HG03060 (cell line): ENCODE measurements at regions not wholly inside any gene's neighbourhood (a gene's known extent, or its start where the extent isn't known, plus 50 kb on each side); places are given as distances from the start of the nearest gene placed in this dataset.
"Not testable (repeated sequence)": the region's sequence is repeated elsewhere in the genome, so short reads cannot be mapped to it uniquely, and the experiment has no call there.

Source experiments
- ATAC-seq: cut with Tn5 transposase; IDR thresholded peaks from one replicate; pipeline ENCODE4 v1.9.1; 2021; ENCODE audit warnings: low read depth, moderate number of reproducible peaks; ENCODE audit not compliant: unreplicated experiment

- no peak for ATAC-seq
Observed at GRCh38 chr16:72658888-72659717, 388.8 kb downstream of the ZFHX3 start.

- peak; percentile 83 for ATAC-seq
Observed at GRCh38 chr16:72657791-72658190, 390.1 kb downstream of the ZFHX3 start.

GRCh38 chr16:72657164-72657563 lies 390.8 kb downstream of the ZFHX3 start:
- ATAC-seq, result no peak

- no peak for ATAC-seq
Observed at GRCh38 chr16:72654535-72654934, 393.4 kb downstream of the ZFHX3 start.

DNA sequence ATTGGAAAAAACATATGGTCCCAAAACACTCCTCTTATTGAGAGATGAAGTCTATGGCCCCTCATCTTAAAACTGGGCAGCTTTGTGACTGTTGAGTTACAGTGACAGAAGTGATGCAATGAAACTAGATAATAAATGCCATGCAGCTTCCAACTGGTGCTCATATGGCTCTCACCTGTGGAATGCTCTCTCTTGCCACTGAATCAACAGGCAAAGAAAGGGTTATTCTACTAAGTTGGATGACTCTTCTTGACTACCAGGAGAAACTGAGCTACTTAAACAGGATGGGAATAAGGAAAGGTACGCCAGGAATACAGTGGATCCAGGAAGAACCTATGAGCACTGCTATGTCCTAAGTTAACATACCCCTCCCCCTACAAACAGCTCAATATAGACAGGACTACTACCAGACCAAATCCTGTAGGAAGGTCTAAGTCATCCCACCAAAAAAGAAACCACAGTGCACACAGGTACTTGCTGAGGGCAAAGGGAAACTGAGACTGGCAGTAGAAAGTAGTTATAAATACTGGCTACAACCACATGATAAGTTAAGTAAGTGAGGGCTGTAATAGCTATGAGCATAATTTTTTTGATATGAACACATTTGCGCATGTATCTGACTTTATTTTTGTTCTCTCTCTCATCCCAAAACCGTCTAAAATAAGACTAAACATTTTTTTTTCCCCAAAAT lies 398.5 kb downstream of the ZFHX3 start:
- ATAC-seq, result no peak

GRCh38 chr16:72646615-72647014 lies 401.3 kb downstream of the ZFHX3 start:
- no peak for ATAC-seq

DNA sequence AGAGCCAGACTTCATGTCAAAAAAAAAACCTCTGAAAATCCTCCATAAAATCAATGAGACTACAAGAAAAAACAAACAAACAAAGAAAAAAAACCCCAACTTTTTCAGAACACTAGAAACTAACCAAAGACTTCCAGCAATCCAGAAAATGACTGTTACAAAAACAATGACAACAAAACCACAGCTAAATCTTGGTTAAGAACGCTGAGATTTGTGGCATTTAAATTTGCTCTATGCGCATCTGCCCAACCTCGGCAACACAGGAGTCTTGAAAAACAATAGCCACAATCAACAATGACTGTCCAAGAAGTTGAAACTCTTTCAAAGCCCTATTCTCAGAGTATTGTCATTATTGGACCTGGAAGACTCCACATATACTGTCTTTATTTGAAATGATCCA lies 402.4 kb downstream of the ZFHX3 start:
- ATAC-seq, result no peak

GRCh38 chr16:72644911-72645310 lies 403.0 kb downstream of the ZFHX3 start:
- no peak for ATAC-seq

DNA sequence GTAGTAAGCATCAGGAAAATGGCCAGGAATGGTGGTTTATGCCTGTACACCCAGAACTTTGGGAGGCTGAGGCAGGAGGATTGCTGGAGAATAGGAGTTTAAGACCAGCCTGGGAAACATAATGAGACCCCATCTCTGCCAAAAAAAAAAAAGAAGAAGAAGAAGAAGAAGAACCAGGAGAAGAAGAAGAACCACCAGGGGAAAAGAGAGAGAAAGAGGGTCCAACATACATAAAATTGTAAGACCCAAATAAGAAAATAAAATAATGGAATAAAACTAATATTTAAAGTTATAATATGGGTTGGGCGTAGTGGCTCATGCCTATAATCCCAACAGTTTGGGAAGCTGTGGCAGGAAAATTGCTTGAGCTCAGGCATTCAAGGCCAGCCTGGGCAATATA lies 408.4 kb downstream of the ZFHX3 start:
- ATAC-seq, result no peak

- ATAC-seq, result no peak
Observed at GRCh38 chr16:72637306-72637705, 410.6 kb downstream of the ZFHX3 start.

- no peak for ATAC-seq
Observed at GRCh38 chr16:72635694-72636093, 412.2 kb downstream of the ZFHX3 start.

DNA sequence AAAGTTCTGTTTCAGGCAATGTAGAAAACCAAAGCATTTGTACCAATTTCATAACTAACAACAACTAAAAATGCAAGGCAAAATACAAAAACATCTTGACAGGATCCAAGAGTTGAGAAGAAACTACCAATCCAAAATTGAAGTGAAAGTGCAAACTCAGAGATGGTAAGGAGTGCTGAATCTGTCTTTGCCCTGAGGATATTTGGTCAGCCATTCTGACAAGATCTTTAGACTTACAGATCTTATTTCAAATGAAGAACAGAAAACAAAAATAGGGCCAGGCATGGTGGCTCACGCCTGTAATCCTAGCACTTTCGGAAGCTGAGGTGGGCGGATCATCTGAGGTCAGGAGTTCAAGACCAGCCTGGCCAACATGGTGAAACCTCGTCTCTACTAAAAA lies 412.8 kb downstream of the ZFHX3 start:
- no peak for ATAC-seq

GRCh38 chr16:72627182-72627896 lies 420.6 kb downstream of the ZFHX3 start:
- not testable (repeated sequence) for ATAC-seq

- no peak for ATAC-seq
Observed at GRCh38 chr16:72626623-72627022, 421.3 kb downstream of the ZFHX3 start.

DNA sequence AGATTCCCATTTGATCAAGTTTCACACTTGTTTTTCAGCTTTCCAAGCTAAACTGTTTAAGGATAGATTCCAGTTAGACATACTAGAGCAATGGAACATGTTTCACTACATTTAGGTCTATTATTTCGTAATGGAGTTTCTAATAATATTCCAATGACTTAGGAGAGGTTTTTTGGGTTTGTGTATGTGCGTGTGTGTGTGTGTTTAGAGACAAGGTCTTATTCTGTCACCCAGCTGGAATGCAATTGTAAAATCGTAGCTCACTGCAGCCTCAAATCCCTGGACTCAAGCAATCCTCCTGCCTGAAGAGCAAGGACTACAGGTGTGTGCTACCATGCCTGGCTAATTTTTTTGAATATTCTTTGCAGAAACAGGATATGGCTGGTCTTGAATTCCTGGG lies 426.3 kb downstream of the ZFHX3 start:
- no peak for ATAC-seq

GRCh38 chr16:72620853-72621252 lies 427.1 kb downstream of the ZFHX3 start:
- no peak for ATAC-seq

- no peak for ATAC-seq
Observed at GRCh38 chr16:72620348-72620747, 427.6 kb downstream of the ZFHX3 start.

DNA sequence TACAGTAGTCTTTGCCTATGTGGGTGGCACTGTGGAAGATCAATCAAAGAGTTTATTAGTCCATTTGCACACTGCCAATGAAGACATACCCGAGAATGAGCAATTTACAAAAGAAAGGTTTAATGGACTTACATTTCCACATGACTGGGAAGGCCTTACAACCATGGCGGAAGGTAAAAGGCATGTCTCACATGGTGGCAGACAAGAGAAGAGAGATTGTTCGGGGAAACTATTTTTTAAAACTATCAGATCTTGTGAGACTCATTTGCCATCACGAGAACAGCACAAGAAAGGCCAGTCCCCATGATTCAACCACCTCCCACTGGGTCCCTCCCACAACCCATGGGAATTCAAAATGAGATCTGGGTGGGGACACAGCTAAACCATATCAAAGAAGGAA lies 432.1 kb downstream of the ZFHX3 start:
- ATAC-seq, result no peak

- ATAC-seq, result no peak
Observed at GRCh38 chr16:72612718-72613117, 435.2 kb downstream of the ZFHX3 start.

- ATAC-seq, result no peak
Observed at GRCh38 chr16:72612256-72612655, 435.7 kb downstream of the ZFHX3 start.

GRCh38 chr16:72609933-72610332 lies 438.0 kb upstream of the PMFBP1 start:
- no peak for ATAC-seq
